Ovary (tissue), 3 donors: ENCODE measurements at regions not wholly inside any gene's neighbourhood (a gene's known extent, or its start where the extent isn't known, plus 50 kb on each side); places are given as distances from the start of the nearest gene placed in this dataset.

ENCODE experiments used
- CTCF ChIP-seq, 3 donors: fragments of 450-650 bp in 2 of 3; fragments of 200-600 bp in 1 of 3; IDR thresholded peaks; one replicate each; pipeline versions ENCODE4 v1.5.1 to v1.8.0; 2016 to 2022; ENCODE audit warnings: antibody characterized with exemption in 3 of 3, mild to moderate bottlenecking in 1 of 3
- POLR2A ChIP-seq: fragments of 450-650 bp; IDR thresholded peaks from one replicate; pipeline ENCODE4 v1.6.1; 2017; ENCODE audit warnings: antibody characterized with exemption, mild to moderate bottlenecking, moderate library complexity
- donor health status: DM: no; HTN: no; CAD: no.

- no peak for TF ChIP-seq POLR2A
- no peak for TF ChIP-seq CTCF (IDR thresholded peaks at IDR 0.05)
Measured at GRCh38 chr4:116101321-116101720, 984.1 kb downstream of the TRAM1L1 start.
